IMR-90 (cell line): ENCODE measurements at regions not wholly inside any gene's neighbourhood (a gene's known extent, or its start where the extent isn't known, plus 50 kb on each side); places are given as distances from the start of the nearest gene placed in this dataset.

ENCODE experiments used
- ATAC-seq: fragments of 200-7000 bp; cut with Tn5 transposase; 2 replicates; pipeline ENCODE4 v1.9.1; 2020; ENCODE audit warnings: low read depth, mild to moderate bottlenecking, moderate library complexity
- BruUV-seq: library from RNA; stranded (reverse); fragments of 400-500 nt; replicated peaks from 2 replicates; lab custom pipeline; 2021; lab: Mats Ljungman, UMichigan
- CTCF ChIA-PET: fragments of 300-600 bp; formaldehyde crosslinking; extraction: SDS; loops from one replicate; lab custom pipeline; 2021; ENCODE audit warnings: antibody characterized with exemption; lab: Yijun Ruan, JAX
- POLR2A ChIA-PET: fragments of 300-600 bp; sonication (Branson Sonifier 250); formaldehyde crosslinking; loops from one replicate; lab custom pipeline; 2022; ENCODE audit warnings: antibody characterized with exemption; ENCODE audit not compliant: unreplicated experiment; lab: Charles Lee
- DNase-seq: peaks from one replicate; pipeline ENCODE4 v3.0.0; 2013
- H2AFZ ChIP-seq: replicated peaks from 2 replicates; pipeline ENCODE3; 2013; ENCODE audit warnings: low read length, mild to moderate bottlenecking; ENCODE audit not compliant: poor library complexity
- H2AK5ac ChIP-seq: 2 replicates; pipeline ENCODE4 v1.6.1; 2013; ENCODE audit warnings: low read depth, low read length, inconsistent platforms
- H2AK9ac ChIP-seq: replicated peaks from 2 replicates; pipeline ENCODE3; 2013; ENCODE audit warnings: mild to moderate bottlenecking, low read depth, low read length, moderate library complexity; ENCODE audit not compliant: poor library complexity
- H2BK120ac ChIP-seq: 2 replicates; pipeline ENCODE4 v1.6.1; 2013; ENCODE audit warnings: low read depth, low read length, inconsistent platforms
- H2BK15ac ChIP-seq: 3 replicates; pipeline ENCODE4 v1.6.1; 2013; ENCODE audit warnings: low read depth, low read length, inconsistent platforms
- H2BK20ac ChIP-seq: 2 replicates; pipeline ENCODE4 v1.6.1; 2013; ENCODE audit warnings: low read depth, mild to moderate bottlenecking, inconsistent platforms, low read length, moderate library complexity
- H2BK5ac ChIP-seq: 2 replicates; pipeline ENCODE4 v1.6.1; 2013; ENCODE audit warnings: mild to moderate bottlenecking, low read depth, low read length, inconsistent platforms; ENCODE audit not compliant: poor library complexity, severe bottlenecking
- H3K14ac ChIP-seq: replicated peaks from 2 replicates; pipeline ENCODE4 v1.6.1; 2013; ENCODE audit warnings: low read depth, low read length, inconsistent platforms
- H3K18ac ChIP-seq: 2 replicates; pipeline ENCODE4 v1.6.1; 2013; ENCODE audit warnings: low read depth, low read length, control low read depth
- H3K23ac ChIP-seq: 2 replicates; pipeline ENCODE4 v1.6.1; 2013; ENCODE audit warnings: low read depth, low read length, inconsistent platforms
- H3K27ac ChIP-seq: 2 replicates; pipeline ENCODE4 v1.5.1; 2013; ENCODE audit warnings: mild to moderate bottlenecking, control low read depth, low read length; ENCODE audit not compliant: insufficient read depth
- H3K27me3 ChIP-seq: 2 replicates; pipeline ENCODE4 v1.6.1; 2013; ENCODE audit warnings: low read length; ENCODE audit not compliant: control insufficient read depth, insufficient read depth
- H3K36me3 ChIP-seq: 2 replicates; pipeline ENCODE4 v1.6.1; 2013; ENCODE audit warnings: low read length, mixed read lengths; ENCODE audit not compliant: control insufficient read depth, insufficient read depth
- H3K4ac ChIP-seq: 2 replicates; pipeline ENCODE4 v1.6.1; 2013; ENCODE audit warnings: low read depth, low read length, inconsistent platforms
- H3K4me1 ChIP-seq: 2 replicates; pipeline ENCODE4 v1.6.1; 2013; ENCODE audit warnings: low read length, mixed read lengths; ENCODE audit not compliant: control insufficient read depth, insufficient read depth
- H3K4me2 ChIP-seq: 2 replicates; pipeline ENCODE4 v1.6.1; 2013; ENCODE audit warnings: low read depth, mild to moderate bottlenecking, control low read depth, low read length, moderate library complexity
- H3K4me3 ChIP-seq: 2 replicates; pipeline ENCODE4 v1.5.1; 2013; ENCODE audit warnings: low read depth, mild to moderate bottlenecking, control low read depth, low read length, moderate library complexity; ENCODE audit not compliant: insufficient read depth
- H3K56ac ChIP-seq: 2 replicates; pipeline ENCODE4 v1.6.1; 2013; ENCODE audit warnings: low read length, inconsistent platforms; ENCODE audit not compliant: insufficient read depth; ENCODE audit errors: extremely low read depth
- H3K79me1 ChIP-seq, 2 experiments: 2 replicates each; pipeline ENCODE4 v1.6.1; 2013; ENCODE audit warnings: low read length in 2 of 2, inconsistent platforms in 1 of 2, low read depth in 1 of 2
- H3K9ac ChIP-seq: 2 replicates; pipeline ENCODE4 v1.6.1; 2013; ENCODE audit warnings: low read depth, low read length, control low read depth
- H3K9me1 ChIP-seq: 2 replicates; pipeline ENCODE4 v1.6.1; 2013; ENCODE audit warnings: low read length, inconsistent platforms; ENCODE audit not compliant: insufficient read depth
- H3K9me3 ChIP-seq: 2 replicates; pipeline ENCODE4 v1.6.1; 2013; ENCODE audit warnings: low read length; ENCODE audit not compliant: control insufficient read depth, insufficient read depth
- H4K20me1 ChIP-seq: 2 replicates; pipeline ENCODE4 v1.6.1; 2013; ENCODE audit warnings: low read length, inconsistent platforms; ENCODE audit not compliant: insufficient read depth
- H4K5ac ChIP-seq: 2 replicates; pipeline ENCODE4 v1.6.1; 2013; ENCODE audit warnings: mild to moderate bottlenecking, low read depth, low read length, control low read depth
- H4K8ac ChIP-seq, 2 experiments: 2 replicates each; pipeline ENCODE4 v1.6.1; 2013; ENCODE audit warnings: low read depth in 2 of 2, low read length in 2 of 2, control low read depth in 1 of 2, inconsistent platforms in 1 of 2
- H4K91ac ChIP-seq: 2 replicates; pipeline ENCODE4 v1.6.1; 2013; ENCODE audit warnings: low read depth, low read length, inconsistent platforms; ENCODE audit not compliant: insufficient read depth
- BHLHE40 ChIP-seq: fragments of 150-350 bp; IDR thresholded peaks from 2 replicates; pipeline ENCODE4 v1.6.1; 2016; ENCODE audit warnings: mild to moderate bottlenecking, low read depth, low read length
- CEBPB ChIP-seq: IDR thresholded peaks from 2 replicates; pipeline ENCODE4 v1.6.1; 2012; ENCODE audit warnings: low read depth, low read length, improper control_type of control experiment
- CTCF ChIP-seq: conservative IDR thresholded peaks from 2 replicates; pipeline ENCODE4 v1.5.1; 2012; ENCODE audit warnings: mild to moderate bottlenecking, low read depth, low read length, improper control_type of control experiment
- FOS ChIP-seq: fragments of 150-350 bp; IDR thresholded peaks from 2 replicates; pipeline ENCODE4 v1.6.1; 2016; ENCODE audit warnings: low read depth, low read length
- MAFK ChIP-seq: IDR thresholded peaks from 2 replicates; pipeline ENCODE4 v1.6.1; 2012; ENCODE audit warnings: low read depth, low read length, improper control_type of control experiment
- MAZ ChIP-seq: IDR thresholded peaks from 2 replicates; pipeline ENCODE4 v1.6.1; 2012; ENCODE audit warnings: low read depth, mild to moderate bottlenecking, low read length, improper control_type of control experiment, moderate library complexity, borderline replicate concordance
- MXI1 ChIP-seq: IDR thresholded peaks from 2 replicates; pipeline ENCODE4 v1.6.1; 2012; ENCODE audit warnings: low read depth, mild to moderate bottlenecking, low read length, moderate library complexity, borderline replicate concordance
- RAD21 ChIP-seq: IDR thresholded peaks from 2 replicates; pipeline ENCODE4 v1.6.1; 2012; ENCODE audit warnings: low read length, improper control_type of control experiment
- RCOR1 ChIP-seq: IDR thresholded peaks from 2 replicates; pipeline ENCODE4 v1.6.1; 2012; ENCODE audit warnings: mild to moderate bottlenecking, low read length, improper control_type of control experiment; ENCODE audit not compliant: insufficient replicate concordance
- RFX5 ChIP-seq: IDR thresholded peaks from 2 replicates; pipeline ENCODE4 v1.8.0; 2012; ENCODE audit warnings: low read depth, mild to moderate bottlenecking, low read length, moderate library complexity
- SMC3 ChIP-seq: fragments of 150-350 bp; IDR thresholded peaks from 2 replicates; pipeline ENCODE4 v1.6.1; 2016; ENCODE audit warnings: low read depth, mild to moderate bottlenecking, antibody characterized with exemption, low read length, moderate library complexity
- USF2 ChIP-seq: fragments of 150-350 bp; IDR thresholded peaks from 2 replicates; pipeline ENCODE4 v1.6.1; 2017; ENCODE audit warnings: mild to moderate bottlenecking, antibody characterized with exemption, low read length, low read depth
- dilution Hi-C: fragments of 300-500 bp; cut with HindIII; formaldehyde crosslinking; loops from one replicate; pipeline ENCODE4 v1.14.3; 2018; ENCODE audit warnings: low sequenced_read_pairs; ENCODE audit not compliant: unreplicated experiment
- in situ Hi-C: fragments of 300-500 bp; cut with MboI; formaldehyde crosslinking; loops from 3 replicates; pipeline ENCODE4 v1.14.3; 2019; ENCODE audit warnings: low sequenced_read_pairs, inconsistent platforms, mixed read lengths
- intact Hi-C: fragments of 100-400 bp; cut with micrococcal nuclease; formaldehyde crosslinking; loops from 2 replicates; pipeline ENCODE4 v1.10.0; 2022

GRCh38 chr7:84638339-84638697 is 443.7 kb upstream of the SEMA3A start:
- dilution Hi-C loops (no loop called here), in situ Hi-C loops (loop anchor here (25.0 kb wide), 1 partner anchor 374 kb away; no protein-coding TSS in a partner anchor), intact Hi-C loops (no loop called here)
- CTCF ChIA-PET, result interaction anchor here (0.6 kb wide), 1 partner anchor 137 kb away, joined by 3 read pairs; no protein-coding TSS in a partner anchor
- H3K9ac ChIP-seq, result no peak overlapping the region
- ATAC-seq, result peak; percentile 19; the same call in 1 of the 2 replicates
- H3K36me3 ChIP-seq, result no peaks in the 10 kb centered on the region
- no peaks in the 10 kb centered on the region for H3K9me3 ChIP-seq
- no peak overlapping the region for H2AK9ac ChIP-seq
- BruUV-seq, result no TSS peak
- peaks cover 7% of the 10 kb centered on the region for H3K9me1 ChIP-seq
- peak overlapping the region; percentile 79 for H2BK20ac ChIP-seq
- peak overlapping the region; percentile 45; the same call in 2 of the 3 replicates for H2BK15ac ChIP-seq
- peak overlapping the region; percentile 45 for H4K91ac ChIP-seq
- H3K4me3 ChIP-seq, result no peak overlapping the region
- H3K27ac ChIP-seq, result 0 out of 2 replicates have a peak overlapping the region, but pooled peaks have one; percentile 11
- peak overlapping the region; percentile 98; the same call in 1 of the 2 replicates for H3K18ac ChIP-seq
- TF ChIP-seq MAFK (no peak), RCOR1 (no peak), SMC3 (no peak), RFX5 (no peak), CTCF (no peak), MAZ (no peak), BHLHE40 (no peak), MXI1 (no peak), FOS (no peak), RAD21 (no peak), USF2 (no peak), CEBPB (no peak)
- no peak overlapping the region for H2AFZ ChIP-seq
- peaks cover 0 to 5% of the 10 kb centered on the region in 2 experiments; a peak in 1 of 4 replicates for H3K79me1 ChIP-seq
- H4K20me1 ChIP-seq, result no peaks in the 10 kb centered on the region
- H3K4me2 ChIP-seq, result peak overlapping the region; percentile 56; the same call in 1 of the 2 replicates
- H3K4me1 ChIP-seq, result peaks cover 9% of the 10 kb centered on the region
- peak overlapping the region; percentile 76; the same call in 1 of the 2 replicates for H2BK120ac ChIP-seq
- POLR2A ChIA-PET, result interaction anchor here (0.7 kb wide), 1 partner anchor 11 kb away, joined by 4 read pairs; no protein-coding TSS in a partner anchor
- H4K5ac ChIP-seq, result peak overlapping the region; percentile 93; the same call in 1 of the 2 replicates
- H2AK5ac ChIP-seq, result no peak overlapping the region; the same call in 1 of the 2 replicates
- H3K27me3 ChIP-seq, result no peaks in the 10 kb centered on the region
- no peak for DNase-seq
- H3K4ac ChIP-seq, result peak overlapping the region; percentile 19; the same call in 1 of the 2 replicates
- peak overlapping the region; percentile 71 to 77; a peak in 2 of 4 replicates for H4K8ac ChIP-seq
- H3K14ac ChIP-seq, result peak overlapping the region; percentile 5; the same call in 1 of the 2 replicates
- H2BK5ac ChIP-seq, result peak overlapping the region; percentile 98
- peak overlapping the region; percentile 63; the same call in 1 of the 2 replicates for H3K56ac ChIP-seq
- peak overlapping the region; percentile 15; the same call in 1 of the 2 replicates for H3K23ac ChIP-seq
